ENCODE measurements at regions not wholly inside any gene's neighbourhood (a gene's known extent, or its start where the extent isn't known, plus 50 kb on each side); places are given as distances from the start of the nearest gene placed in this dataset.

DNA sequence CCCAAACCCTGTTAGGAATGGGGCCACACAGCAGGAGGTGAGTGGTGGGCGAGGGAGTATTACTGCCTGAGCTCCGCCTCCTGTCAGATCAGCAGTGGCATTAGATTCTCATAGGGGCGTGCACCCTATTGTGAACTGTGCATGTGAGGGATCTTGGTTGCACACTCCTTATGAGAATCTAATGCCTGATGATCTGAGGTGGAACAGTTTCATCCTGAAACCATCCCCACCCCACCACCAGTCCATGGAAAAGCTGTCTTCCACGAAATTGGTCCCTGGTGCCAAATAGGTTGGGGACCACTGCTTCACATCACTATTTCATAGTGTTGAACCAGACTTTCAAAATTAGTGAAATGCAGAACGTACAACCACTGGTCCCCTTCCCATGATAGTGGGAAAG lies 57.9 kb upstream of the BICD1 start (continued):
- TF ChIP-seq, protein P1, sequence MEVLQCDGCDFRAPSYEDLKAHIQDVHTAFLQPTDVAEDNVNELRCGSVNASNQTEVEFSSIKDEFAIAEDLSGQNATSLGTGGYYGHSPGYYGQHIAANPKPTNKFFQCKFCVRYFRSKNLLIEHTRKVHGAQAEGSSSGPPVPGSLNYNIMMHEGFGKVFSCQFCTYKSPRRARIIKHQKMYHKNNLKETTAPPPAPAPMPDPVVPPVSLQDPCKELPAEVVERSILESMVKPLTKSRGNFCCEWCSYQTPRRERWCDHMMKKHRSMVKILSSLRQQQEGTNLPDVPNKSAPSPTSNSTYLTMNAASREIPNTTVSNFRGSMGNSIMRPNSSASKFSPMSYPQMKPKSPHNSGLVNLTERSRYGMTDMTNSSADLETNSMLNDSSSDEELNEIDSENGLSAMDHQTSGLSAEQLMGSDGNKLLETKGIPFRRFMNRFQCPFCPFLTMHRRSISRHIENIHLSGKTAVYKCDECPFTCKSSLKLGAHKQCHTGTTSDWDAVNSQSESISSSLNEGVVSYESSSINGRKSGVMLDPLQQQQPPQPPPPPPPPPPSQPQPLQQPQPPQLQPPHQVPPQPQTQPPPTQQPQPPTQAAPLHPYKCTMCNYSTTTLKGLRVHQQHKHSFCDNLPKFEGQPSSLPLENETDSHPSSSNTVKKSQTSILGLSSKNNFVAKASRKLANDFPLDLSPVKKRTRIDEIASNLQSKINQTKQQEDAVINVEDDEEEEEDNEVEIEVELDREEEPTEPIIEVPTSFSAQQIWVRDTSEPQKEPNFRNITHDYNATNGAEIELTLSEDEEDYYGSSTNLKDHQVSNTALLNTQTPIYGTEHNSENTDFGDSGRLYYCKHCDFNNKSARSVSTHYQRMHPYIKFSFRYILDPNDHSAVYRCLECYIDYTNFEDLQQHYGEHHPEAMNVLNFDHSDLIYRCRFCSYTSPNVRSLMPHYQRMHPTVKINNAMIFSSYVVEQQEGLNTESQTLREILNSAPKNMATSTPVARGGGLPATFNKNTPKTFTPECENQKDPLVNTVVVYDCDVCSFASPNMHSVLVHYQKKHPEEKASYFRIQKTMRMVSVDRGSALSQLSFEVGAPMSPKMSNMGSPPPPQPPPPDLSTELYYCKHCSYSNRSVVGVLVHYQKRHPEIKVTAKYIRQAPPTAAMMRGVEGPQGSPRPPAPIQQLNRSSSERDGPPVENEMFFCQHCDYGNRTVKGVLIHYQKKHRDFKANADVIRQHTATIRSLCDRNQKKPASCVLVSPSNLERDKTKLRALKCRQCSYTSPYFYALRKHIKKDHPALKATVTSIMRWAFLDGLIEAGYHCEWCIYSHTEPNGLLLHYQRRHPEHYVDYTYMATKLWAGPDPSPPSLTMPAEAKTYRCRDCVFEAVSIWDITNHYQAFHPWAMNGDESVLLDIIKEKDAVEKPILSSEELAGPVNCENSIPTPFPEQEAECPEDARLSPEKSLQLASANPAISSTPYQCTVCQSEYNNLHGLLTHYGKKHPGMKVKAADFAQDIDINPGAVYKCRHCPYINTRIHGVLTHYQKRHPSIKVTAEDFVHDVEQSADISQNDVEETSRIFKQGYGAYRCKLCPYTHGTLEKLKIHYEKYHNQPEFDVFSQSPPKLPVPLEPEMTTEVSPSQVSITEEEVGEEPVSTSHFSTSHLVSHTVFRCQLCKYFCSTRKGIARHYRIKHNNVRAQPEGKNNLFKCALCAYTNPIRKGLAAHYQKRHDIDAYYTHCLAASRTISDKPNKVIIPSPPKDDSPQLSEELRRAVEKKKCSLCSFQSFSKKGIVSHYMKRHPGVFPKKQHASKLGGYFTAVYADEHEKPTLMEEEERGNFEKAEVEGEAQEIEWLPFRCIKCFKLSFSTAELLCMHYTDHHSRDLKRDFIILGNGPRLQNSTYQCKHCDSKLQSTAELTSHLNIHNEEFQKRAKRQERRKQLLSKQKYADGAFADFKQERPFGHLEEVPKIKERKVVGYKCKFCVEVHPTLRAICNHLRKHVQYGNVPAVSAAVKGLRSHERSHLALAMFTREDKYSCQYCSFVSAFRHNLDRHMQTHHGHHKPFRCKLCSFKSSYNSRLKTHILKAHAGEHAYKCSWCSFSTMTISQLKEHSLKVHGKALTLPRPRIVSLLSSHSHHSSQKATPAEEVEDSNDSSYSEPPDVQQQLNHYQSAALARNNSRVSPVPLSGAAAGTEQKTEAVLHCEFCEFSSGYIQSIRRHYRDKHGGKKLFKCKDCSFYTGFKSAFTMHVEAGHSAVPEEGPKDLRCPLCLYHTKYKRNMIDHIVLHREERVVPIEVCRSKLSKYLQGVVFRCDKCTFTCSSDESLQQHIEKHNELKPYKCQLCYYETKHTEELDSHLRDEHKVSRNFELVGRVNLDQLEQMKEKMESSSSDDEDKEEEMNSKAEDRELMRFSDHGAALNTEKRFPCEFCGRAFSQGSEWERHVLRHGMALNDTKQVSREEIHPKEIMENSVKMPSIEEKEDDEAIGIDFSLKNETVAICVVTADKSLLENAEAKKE (CRISPR knock-in tag; IDR thresholded peaks at IDR 0.05), result no peak

DNA sequence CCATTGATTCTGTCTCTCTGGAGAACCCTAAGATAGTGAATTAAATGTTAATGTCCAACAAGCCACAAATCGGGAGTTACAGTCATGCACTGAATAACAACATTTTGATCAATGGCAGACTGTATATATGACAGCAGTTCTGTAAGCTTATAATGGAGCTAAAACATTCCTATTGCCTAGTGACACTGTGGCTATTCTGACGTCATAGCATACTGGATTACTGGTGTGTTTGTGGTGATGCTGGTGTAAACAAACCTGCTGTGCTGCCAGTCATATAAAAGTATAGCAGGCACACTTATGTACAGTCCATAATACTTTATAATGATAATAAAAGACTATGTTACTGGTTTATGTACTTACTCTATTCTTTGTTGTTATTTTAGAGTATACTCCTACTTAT lies 56.7 kb upstream of the BICD1 start:
- no peaks in the 10 kb centered on the region for H4K20me1 ChIP-seq (replicated peaks; ENCODE audit: insufficient read depth)
- Mint-ChIP-seq H3K27ac (no peak overlapping the region), H3K9me3 (peaks cover 38% of the 10 kb centered on the region), H3K27me3 (ENCODE audit: insufficient read depth, low read depth, poor library complexity) (peaks cover 2% of the 10 kb centered on the region), H3K36me3 (ENCODE audit: low read depth) (peaks cover 25% of the 10 kb centered on the region), H3K4me1 (no peaks in the 10 kb centered on the region; the same call in 2 of the 3 replicates), H3K4me3 (no peak overlapping the region)
- H3K27ac ChIP-seq (ENCODE audit: low read depth), result no peak overlapping the region
- no peaks in the 10 kb centered on the region for H3K79me2 ChIP-seq (replicated peaks; ENCODE audit: insufficient read depth)
- TF ChIP-seq ZNF114 (CRISPR knock-in tag; IDR thresholded peaks at IDR 0.05), result no peak
- H3K9me2 ChIP-seq (ENCODE audit: insufficient read depth), result no peaks in the 10 kb centered on the region
- peaks cover under 1% of the 10 kb centered on the region; the same call in 1 of the 2 replicates for H3K36me3 ChIP-seq (ENCODE audit: insufficient read depth)
- 0 out of 2 replicates have a peak, but pooled peaks cover 2% of the 10 kb centered on the region for H3F3A ChIP-seq (replicated peaks; ENCODE audit: low read depth)
- no peaks in the 10 kb centered on the region for H3K4me1 ChIP-seq (ENCODE audit: insufficient read depth)
- DNase-seq (ENCODE audit: low spot score) (no peak), ATAC-seq (no peak)
- no peak overlapping the region for H3K4me2 ChIP-seq
- no peaks in the 10 kb centered on the region for H3K27me3 ChIP-seq (ENCODE audit: insufficient read depth)
- no peak overlapping the region for H2AFZ ChIP-seq
- no peak overlapping the region for H3K4me3 ChIP-seq

DNA sequence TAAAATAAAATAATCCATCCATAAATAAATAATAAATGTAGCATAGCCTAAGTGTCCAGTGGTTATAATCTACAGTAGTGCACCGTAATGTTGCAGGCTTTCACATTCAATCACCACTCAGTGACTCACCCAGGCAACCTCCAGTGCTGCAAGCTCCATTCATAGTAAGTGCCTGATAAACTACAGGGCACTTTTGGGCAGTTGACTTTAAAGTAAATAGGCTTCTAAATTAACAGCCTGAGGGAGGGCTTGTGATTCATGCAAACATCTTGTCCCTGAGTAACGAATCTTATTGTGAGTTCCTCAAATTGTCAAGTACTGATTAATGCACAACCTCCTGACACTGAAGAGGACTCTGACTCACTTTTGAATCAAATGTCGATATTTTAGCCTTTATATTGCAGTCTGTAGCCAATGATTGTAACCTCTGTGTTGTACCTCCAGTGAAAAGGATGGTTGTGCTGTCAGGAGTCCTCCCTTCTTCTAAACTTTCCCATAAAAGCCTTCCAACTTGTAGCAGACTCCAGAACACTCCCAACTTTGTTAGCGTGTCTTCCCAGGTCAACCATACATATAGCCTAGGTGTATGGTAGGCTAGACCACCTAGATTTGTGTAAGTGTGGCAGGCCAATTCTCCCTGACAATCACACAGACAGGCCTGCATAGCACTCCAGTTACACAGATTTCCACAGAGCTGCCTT lies 55.0 kb upstream of the BICD1 start:
- Mint-ChIP-seq H3K27ac (no peak overlapping the region), H3K9me3 (peaks cover 32% of the 10 kb centered on the region), H3K4me3 (no peak overlapping the region), H3K36me3 (ENCODE audit: low read depth) (peaks cover 22% of the 10 kb centered on the region), H3K4me1 (peaks cover 4% of the 10 kb centered on the region), H3K27me3 (ENCODE audit: insufficient read depth, low read depth, poor library complexity) (peaks cover 3% of the 10 kb centered on the region)
- Histone ChIP-seq H3K79me2 (replicated peaks; ENCODE audit: insufficient read depth) (no peaks in the 10 kb centered on the region), H3K27me3 (ENCODE audit: insufficient read depth) (no peaks in the 10 kb centered on the region), H3K4me3 (no peak overlapping the region), H3F3A (replicated peaks; ENCODE audit: low read depth) (0 out of 2 replicates have a peak, but pooled peaks cover 2% of the 10 kb centered on the region), H3K4me2 (no peak overlapping the region), H3K9me2 (ENCODE audit: insufficient read depth) (no peaks in the 10 kb centered on the region), H3K4me1 (ENCODE audit: insufficient read depth) (peaks cover 6% of the 10 kb centered on the region), H3K27ac (ENCODE audit: low read depth) (no peak overlapping the region), H2AFZ (peak overlapping the region; percentile 91), H4K20me1 (replicated peaks; ENCODE audit: insufficient read depth) (no peaks in the 10 kb centered on the region), H3K36me3 (ENCODE audit: insufficient read depth) (no peaks in the 10 kb centered on the region; the same call in 1 of the 2 replicates)
- DNase-seq (ENCODE audit: low spot score) (no peak), ATAC-seq (no peak)
- TF ChIP-seq, protein P2, sequence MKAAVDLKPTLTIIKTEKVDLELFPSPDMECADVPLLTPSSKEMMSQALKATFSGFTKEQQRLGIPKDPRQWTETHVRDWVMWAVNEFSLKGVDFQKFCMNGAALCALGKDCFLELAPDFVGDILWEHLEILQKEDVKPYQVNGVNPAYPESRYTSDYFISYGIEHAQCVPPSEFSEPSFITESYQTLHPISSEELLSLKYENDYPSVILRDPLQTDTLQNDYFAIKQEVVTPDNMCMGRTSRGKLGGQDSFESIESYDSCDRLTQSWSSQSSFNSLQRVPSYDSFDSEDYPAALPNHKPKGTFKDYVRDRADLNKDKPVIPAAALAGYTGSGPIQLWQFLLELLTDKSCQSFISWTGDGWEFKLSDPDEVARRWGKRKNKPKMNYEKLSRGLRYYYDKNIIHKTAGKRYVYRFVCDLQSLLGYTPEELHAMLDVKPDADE (IDR thresholded peaks at IDR 0.05), result no peak
- TF ChIP-seq POLR2AphosphoS5 (IDR thresholded peaks at IDR 0.05; ENCODE audit: low read depth) (no peak), JUNB (IDR thresholded peaks at IDR 0.05; ENCODE audit: unreplicated experiment) (no peak), ZNF331 (CRISPR knock-in tag; IDR thresholded peaks at IDR 0.05; ENCODE audit: low read depth) (no peak), ZNF114 (CRISPR knock-in tag; IDR thresholded peaks at IDR 0.05) (no peak), EZH2 (IDR thresholded peaks at IDR 0.05; ENCODE audit: low read depth, unreplicated experiment) (no peak), STAT1 (IDR thresholded peaks at IDR 0.05; ENCODE audit: unreplicated experiment) (no peak)
